ENCODE measurements at regions not wholly inside any gene's neighbourhood (a gene's known extent, or its start where the extent isn't known, plus 50 kb on each side); places are given as distances from the start of the nearest gene placed in this dataset.

DNA sequence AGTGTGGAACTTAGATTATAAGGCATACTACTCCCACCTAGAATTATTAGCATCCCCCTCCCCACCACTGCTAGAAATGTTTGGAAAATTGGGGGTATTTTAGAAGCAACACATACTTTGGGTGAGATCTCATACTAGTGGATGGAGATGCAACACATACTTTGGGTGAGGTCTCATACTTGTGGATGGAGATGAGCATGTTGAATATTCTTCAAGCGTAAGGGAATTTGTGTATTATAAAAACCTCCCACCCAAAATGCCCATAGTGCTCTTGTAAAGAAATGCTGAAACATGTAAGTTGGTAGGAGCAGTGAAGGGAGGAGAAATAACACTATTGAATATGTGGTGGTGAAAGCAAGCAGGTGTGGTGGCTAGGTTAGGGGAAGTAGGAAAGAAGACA, 124.0 kb upstream of the EPHA3 start:
- DNase-seq, result no peak
- Histone ChIP-seq H3K27ac (no peak overlapping the region), H3K4me1 (no peaks in the 10 kb centered on the region), H3K27me3 (no peaks in the 10 kb centered on the region), H3K36me3 (no peaks in the 10 kb centered on the region), H3K4me3 (no peak overlapping the region), H3K9me3 (no peaks in the 10 kb centered on the region), H3K9ac (ENCODE audit: low read depth in 2 of 2, low read length in 2 of 2) (no peak overlapping the region)
- TF ChIP-seq, protein P1, sequence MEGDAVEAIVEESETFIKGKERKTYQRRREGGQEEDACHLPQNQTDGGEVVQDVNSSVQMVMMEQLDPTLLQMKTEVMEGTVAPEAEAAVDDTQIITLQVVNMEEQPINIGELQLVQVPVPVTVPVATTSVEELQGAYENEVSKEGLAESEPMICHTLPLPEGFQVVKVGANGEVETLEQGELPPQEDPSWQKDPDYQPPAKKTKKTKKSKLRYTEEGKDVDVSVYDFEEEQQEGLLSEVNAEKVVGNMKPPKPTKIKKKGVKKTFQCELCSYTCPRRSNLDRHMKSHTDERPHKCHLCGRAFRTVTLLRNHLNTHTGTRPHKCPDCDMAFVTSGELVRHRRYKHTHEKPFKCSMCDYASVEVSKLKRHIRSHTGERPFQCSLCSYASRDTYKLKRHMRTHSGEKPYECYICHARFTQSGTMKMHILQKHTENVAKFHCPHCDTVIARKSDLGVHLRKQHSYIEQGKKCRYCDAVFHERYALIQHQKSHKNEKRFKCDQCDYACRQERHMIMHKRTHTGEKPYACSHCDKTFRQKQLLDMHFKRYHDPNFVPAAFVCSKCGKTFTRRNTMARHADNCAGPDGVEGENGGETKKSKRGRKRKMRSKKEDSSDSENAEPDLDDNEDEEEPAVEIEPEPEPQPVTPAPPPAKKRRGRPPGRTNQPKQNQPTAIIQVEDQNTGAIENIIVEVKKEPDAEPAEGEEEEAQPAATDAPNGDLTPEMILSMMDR (IDR thresholded peaks at IDR 0.05), result no peak
- intact Hi-C loops (cut with DNase I), result no loop called here

DNA sequence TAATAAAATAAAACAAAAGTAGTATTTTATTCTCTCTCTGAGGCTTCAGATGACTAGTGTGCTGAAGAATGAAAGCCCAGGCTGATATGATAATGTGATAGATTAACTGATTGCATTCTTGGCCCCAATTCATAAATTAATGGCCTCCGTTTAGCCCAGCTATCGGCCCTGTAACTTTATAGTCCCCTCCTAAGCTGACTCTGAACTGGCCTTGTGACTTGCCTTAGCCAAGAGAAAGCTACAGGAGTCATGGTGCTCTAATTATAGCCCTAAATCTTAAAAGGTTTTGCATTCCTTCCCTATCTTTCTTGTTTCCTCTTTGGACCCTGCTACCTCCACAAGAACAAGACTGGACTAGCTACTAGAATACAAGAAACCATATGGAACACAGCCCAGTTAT, 123.2 kb upstream of the EPHA3 start:
- intact Hi-C loops (cut with DNase I), result no loop called here
- no peak for DNase-seq
- H3K27ac ChIP-seq, result no peak overlapping the region
- no peak overlapping the region for H3K9ac ChIP-seq (ENCODE audit: low read depth in 2 of 2, low read length in 2 of 2)
- TF ChIP-seq, protein P1 (IDR thresholded peaks at IDR 0.05), result no peak
- H3K27me3 ChIP-seq, result no peaks in the 10 kb centered on the region
- no peaks in the 10 kb centered on the region for H3K9me3 ChIP-seq
- H3K4me3 ChIP-seq, result no peak overlapping the region
- no peaks in the 10 kb centered on the region for H3K36me3 ChIP-seq
- no peaks in the 10 kb centered on the region for H3K4me1 ChIP-seq

DNA sequence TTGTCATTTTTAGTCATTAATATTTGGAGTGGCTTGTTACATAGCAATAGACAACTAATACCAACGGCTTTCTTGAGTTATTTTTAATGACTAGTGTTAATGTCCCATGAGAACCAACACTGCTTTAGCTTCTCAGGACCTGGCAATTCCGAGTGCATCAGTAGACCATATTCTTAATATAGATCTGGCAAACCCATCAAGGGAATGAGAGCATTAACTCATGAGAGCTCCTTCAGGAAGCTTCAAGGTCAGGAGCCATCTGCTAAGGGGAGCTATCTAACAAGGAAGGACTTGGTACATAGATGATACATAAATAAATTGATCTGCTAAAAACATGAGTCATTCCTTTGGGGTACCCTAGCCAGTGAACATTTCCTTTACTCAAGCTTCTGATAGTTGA, 122.6 kb upstream of the EPHA3 start:
- no peak for DNase-seq
- H3K9me3 ChIP-seq, result no peaks in the 10 kb centered on the region
- TF ChIP-seq, protein P1 (IDR thresholded peaks at IDR 0.05), result no peak
- no peaks in the 10 kb centered on the region for H3K4me1 ChIP-seq
- no peak overlapping the region for H3K4me3 ChIP-seq
- no peaks in the 10 kb centered on the region for H3K36me3 ChIP-seq
- no peaks in the 10 kb centered on the region for H3K27me3 ChIP-seq
- intact Hi-C loops (cut with DNase I), result no loop called here
- no peak overlapping the region for H3K27ac ChIP-seq
- no peak overlapping the region for H3K9ac ChIP-seq (ENCODE audit: low read depth in 2 of 2, low read length in 2 of 2)

DNA sequence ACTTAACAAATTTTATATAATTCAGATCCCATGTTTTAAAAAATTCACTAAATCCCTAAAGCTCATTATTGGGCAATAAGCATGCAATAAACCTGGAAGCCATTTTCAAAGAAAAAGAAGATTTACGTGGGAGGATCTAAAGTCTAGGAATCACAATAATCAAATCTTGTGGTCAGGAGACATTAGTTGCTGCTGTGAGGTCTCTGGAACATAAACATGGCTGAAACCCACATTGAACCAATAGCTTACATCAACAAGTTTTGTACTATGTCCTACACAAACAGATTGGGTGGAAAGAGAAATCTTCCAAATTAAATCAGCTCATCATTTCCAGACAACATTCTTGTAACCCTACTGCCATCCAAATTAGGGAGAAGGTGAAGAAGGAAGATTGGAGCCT, 121.9 kb upstream of the EPHA3 start:
- Histone ChIP-seq H3K4me3 (no peak overlapping the region), H3K27ac (no peak overlapping the region), H3K9me3 (no peaks in the 10 kb centered on the region), H3K27me3 (no peaks in the 10 kb centered on the region), H3K4me1 (no peaks in the 10 kb centered on the region), H3K9ac (ENCODE audit: low read depth in 2 of 2, low read length in 2 of 2) (no peak overlapping the region), H3K36me3 (no peaks in the 10 kb centered on the region)
- no peak for DNase-seq
- intact Hi-C loops (cut with DNase I), result no loop called here
- TF ChIP-seq, protein P1 (IDR thresholded peaks at IDR 0.05), result no peak

DNA sequence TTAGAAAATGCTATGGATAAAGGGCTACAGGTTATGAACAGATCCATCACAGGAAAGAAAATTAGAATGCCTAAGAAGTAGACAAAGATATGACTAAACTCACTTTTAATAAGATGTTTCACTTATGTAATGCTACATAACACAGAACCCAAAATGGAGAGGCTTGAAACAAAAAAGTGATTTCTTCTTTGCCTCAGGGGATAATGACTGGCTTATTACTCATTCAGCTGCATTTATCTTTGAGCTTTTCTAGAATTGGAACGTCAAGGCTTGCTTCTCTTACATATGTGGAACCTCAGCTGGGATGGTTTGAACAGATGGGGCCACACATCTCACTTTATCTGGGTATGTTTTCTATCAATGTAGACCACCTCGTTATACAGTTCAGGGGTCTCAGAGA, 120.6 kb upstream of the EPHA3 start:
- intact Hi-C loops (cut with DNase I), result no loop called here
- Histone ChIP-seq H3K4me3 (no peak overlapping the region), H3K27ac (no peak overlapping the region), H3K9me3 (no peaks in the 10 kb centered on the region), H3K4me1 (no peaks in the 10 kb centered on the region), H3K36me3 (no peaks in the 10 kb centered on the region), H3K27me3 (no peaks in the 10 kb centered on the region), H3K9ac (ENCODE audit: low read depth in 2 of 2, low read length in 2 of 2) (no peak overlapping the region)
- DNase-seq, result no peak
- TF ChIP-seq, protein P1 (IDR thresholded peaks at IDR 0.05), result no peak

DNA sequence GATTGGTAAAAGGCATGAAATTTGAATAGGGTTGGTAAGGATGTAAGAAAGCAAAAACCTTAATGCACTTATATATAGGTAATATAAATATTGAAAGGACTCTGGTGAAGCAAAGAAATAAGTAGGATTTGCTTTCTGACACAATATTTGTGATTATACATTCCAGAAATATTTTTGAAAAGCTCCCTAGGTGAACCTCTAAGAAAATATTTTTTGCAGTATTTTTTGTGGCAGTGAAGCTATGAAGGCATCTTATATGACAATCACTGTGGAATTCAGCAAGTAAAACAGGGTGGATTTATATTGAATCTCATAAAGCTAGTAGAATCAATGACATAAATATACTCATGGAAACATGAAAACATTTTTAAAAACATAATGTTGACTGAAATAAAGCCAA, 119.6 kb upstream of the EPHA3 start:
- DNase-seq, result no peak
- H3K4me1 ChIP-seq, result no peaks in the 10 kb centered on the region
- H3K27me3 ChIP-seq, result no peaks in the 10 kb centered on the region
- no peaks in the 10 kb centered on the region for H3K9me3 ChIP-seq
- TF ChIP-seq, protein P1 (IDR thresholded peaks at IDR 0.05), result no peak
- H3K27ac ChIP-seq, result no peak overlapping the region
- H3K4me3 ChIP-seq, result no peak overlapping the region
- H3K36me3 ChIP-seq, result no peaks in the 10 kb centered on the region
- intact Hi-C loops (cut with DNase I), result no loop called here
- no peak overlapping the region for H3K9ac ChIP-seq (ENCODE audit: low read depth in 2 of 2, low read length in 2 of 2)
